GM21367 (cell line): ENCODE measurements at regions not wholly inside any gene's neighbourhood (a gene's known extent, or its start where the extent isn't known, plus 50 kb on each side); places are given as distances from the start of the nearest gene placed in this dataset.
"Not testable (repeated sequence)": the region's sequence is repeated elsewhere in the genome, so short reads cannot be mapped to it uniquely, and the experiment has no call there.

Experiments used
- ATAC-seq: cut with Tn5 transposase; IDR thresholded peaks from one replicate; pipeline ENCODE4 v1.9.1; 2021; ENCODE audit not compliant: unreplicated experiment

DNA sequence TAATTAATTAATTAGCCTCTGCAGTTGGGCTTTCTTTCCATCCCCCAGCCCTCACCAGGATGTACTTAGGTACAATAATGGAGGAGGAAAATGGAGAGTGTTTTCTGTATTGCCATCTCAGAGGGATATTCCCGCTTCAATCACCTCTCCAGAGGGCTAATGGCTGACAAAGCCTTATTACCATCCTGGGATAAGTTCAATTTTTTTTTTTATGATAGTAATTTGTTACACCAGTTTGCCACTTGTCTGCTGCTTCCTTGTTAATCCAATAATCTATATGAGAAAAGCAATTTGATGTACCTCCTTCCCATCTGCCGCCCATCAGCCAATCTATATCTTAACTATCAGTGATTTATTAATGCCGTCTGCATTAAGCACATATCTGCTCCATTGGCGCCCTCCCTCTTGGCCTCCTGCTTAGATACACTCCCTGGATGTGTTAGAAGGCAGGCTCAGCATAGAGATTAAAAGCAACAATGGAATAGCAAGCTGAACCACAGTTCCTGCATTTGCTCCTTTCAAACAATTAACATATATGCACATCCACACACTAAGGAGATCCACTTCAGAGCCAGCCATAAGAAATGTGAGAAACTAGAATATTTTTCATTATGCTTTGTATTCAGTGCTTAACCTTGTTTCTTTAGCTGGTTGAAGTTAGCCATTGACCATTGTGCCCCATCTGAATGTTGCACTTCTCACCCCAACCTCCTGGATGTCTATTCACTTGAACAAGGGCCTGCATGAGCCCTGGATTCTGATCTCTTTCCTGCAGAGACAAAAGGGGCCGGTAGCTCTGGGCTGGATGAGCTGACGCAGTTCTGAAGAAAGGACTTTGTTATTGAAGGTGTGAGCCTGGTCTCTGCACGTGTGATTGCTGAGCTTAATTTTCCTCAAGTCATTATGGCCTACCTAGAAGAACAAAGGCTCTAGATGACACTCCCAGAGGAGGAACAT lies 237.3 kb upstream of the GAP43 start:
- no peak for ATAC-seq

GRCh38 chr3:115388166-115388565 lies 235.1 kb upstream of the GAP43 start:
- no peak for ATAC-seq

DNA sequence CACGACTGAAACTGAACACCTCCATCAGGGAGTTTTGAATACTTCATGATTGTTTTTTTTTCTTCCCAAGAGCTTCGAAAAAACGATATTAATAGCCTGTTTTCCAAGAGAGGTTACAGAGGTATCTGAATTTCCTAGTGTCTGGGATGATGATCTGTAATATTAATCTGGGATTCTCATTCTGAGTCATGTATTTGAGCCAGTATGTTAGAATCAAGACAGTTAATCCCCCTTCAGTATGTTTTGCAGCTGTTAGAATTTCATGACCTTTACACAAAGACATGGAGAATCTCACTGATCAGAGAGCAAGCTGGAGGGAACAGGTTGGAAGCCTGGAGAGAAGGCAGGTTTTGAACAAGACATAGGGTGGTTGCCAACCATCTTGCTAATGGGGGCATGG lies 234.5 kb upstream of the GAP43 start:
- no peak for ATAC-seq

- ATAC-seq = no peak
Measured at GRCh38 chr3:115396801-115397200, 226.5 kb upstream of the GAP43 start.

DNA sequence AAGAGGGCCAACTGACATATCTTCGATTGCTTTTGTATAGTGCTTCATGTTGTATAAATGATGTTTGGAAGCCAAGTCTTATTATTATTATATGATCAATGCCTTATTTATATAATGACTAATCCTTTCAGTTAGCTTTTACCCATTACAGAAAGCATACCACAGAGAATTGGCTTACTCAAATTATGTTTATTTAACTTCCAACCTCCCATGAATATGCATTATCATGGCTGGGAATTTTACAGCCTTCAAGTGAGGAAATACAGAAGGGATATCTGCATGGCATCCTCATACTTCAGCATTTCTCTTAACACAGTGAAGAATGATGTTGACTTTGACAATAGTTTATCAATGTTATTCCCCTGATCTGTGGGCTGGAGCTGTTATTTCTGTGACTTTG lies 225.9 kb upstream of the GAP43 start:
- ATAC-seq = no peak

- no peak for ATAC-seq
Measured at GRCh38 chr3:115398506-115398905, 224.8 kb upstream of the GAP43 start.

DNA sequence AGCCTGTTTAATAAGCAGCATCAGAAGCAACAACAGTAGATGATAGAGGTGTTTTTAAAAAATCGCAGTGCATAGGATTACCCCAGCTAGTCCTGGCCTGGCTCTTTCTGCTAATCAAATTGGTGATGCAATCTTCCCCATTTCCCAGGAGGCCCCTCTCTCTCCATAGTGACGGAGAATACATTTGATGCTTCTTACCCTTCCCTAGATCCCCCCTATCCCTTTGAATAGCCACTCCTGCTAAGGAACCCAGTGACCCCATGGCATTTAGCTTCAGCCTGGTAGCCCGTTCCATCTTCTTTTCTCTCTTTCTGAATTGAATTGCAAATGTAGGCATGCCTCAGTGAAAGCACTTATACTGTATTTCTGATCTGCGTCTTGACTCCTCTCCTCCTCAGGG lies 223.6 kb upstream of the GAP43 start:
- ATAC-seq = no peak

- ATAC-seq = no peak
Measured at GRCh38 chr3:115401298-115401697, 222.0 kb upstream of the GAP43 start.

DNA sequence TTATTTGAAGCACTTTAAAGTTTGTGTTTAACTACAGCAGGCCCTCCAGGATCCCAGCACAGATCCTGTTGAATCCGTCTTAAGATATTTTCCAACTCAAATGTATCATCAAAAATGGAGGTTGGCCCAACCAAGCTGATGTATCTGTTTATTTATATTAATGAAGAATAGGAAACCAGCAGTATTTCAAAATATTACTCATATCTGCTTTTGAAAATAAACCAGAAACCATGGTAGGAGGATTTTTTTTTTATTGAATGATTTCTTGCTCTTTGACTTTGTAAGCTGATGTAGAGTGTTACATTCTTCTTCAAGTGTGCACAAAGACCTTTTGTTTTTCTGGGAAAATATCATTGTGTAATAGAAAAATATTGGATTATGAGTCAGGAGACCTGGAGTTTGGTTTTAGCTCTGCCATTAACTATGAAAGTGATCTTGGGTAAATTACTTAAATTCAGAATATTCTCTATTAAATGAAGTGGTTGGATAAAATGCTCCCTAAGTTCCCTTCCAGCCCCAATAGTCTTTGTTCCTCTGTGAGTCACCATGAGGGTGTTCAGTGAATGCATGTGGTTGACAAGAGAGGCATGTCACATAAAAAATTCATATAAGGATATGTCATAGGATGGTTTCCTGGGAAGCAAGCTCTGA lies 221.3 kb upstream of the GAP43 start:
- no peak for ATAC-seq

GRCh38 chr3:115402651-115403050 lies 220.7 kb upstream of the GAP43 start:
- no peak for ATAC-seq

- no peak for ATAC-seq
Measured at GRCh38 chr3:115403786-115404185, 219.5 kb upstream of the GAP43 start.

- ATAC-seq = no peak
Measured at GRCh38 chr3:115409596-115409995, 213.7 kb upstream of the GAP43 start.

DNA sequence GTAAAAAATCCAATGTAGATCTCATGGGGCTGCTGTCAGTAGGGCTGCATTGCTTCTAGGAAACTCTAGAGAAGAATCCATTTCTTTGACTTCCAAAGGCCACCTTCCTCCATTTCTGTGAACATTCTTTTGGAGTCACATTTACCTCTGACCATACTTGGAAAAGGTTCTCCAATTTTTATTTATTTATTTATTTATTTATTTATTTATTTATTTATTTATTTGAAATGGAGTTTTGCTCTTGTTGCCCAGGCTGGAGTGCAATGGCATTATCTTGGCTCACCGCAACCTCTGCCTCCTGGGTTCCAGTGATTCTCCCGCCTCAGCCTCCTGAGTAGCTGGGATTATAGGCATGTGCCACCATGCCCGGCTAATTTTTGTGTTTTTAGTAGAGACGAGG lies 208.7 kb upstream of the GAP43 start:
- ATAC-seq = not testable (repeated sequence)

DNA sequence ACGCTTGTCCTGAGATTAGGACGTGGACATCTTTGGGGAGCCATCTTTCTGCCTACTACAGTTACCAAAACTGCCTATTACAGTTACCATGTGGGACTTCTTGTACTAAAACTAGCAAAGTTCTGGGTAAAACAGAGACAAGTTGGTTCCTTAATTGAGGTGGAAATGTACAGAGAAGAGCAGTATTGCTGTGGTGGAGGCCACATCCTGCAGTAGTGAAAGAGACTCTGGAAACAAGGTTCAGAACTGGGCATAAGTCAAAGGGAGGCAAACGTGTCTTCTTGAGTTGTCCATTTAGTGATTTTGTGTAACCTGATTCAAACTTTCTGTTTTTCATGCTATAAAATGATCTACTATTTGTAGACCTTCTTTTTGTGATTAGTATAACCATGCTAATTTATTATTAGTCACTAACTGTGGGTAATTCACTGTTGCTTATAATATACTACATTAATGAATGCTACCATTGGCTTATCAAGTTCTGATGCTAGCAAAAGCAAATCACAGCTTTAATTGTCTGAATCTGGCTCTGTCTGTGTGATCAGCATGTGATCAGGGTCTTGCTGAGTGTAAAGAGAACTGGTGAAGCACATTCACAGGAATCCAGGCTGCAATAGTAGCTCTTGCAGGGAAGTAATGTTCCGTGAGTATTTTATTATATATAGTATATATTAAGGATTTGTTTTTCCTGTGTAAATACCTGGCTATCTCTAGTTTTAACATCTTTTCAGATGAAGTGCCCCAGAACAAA lies 207.9 kb upstream of the GAP43 start:
- no peak for ATAC-seq

DNA sequence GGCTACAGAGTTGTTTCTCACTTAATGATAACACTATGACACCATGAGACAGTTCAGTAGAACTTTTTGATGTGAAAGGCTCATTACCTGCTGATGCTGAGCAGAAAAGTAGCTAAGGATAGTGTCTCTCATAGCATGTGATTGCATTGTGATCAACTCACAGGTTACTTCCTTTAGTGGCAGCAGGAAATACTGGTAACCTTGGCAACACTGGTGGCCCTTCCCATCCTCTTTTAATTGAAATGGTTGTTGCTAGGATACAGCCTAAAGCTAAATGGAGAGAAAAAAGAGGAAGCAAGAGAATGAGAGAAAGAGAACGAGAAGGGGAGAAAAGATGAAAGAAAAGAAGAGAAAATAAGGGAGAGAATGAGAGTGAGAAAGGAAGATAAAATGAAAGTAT lies 204.7 kb upstream of the GAP43 start:
- ATAC-seq = no peak

GRCh38 chr3:115420086-115420485 lies 203.2 kb upstream of the GAP43 start:
- no peak for ATAC-seq

DNA sequence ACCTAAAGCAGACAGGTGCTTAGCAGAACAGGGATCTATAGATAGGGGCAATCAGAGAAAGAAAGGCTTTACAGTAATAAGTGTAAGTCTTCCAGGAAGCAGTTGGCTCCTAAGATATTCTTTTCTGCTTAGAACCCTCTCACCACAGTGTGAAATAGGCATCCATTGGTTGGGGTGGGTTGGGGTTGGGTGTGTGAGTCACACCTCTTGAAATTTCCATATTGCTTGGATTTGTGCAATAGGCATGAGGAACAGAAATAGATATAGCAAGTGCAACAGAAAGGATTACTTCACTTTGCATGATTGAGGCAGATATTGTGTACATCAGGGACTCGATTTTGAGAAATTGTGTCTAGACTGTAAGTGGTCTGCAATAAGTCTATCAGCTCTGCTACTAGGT lies 200.1 kb upstream of the GAP43 start:
- ATAC-seq = no peak

DNA sequence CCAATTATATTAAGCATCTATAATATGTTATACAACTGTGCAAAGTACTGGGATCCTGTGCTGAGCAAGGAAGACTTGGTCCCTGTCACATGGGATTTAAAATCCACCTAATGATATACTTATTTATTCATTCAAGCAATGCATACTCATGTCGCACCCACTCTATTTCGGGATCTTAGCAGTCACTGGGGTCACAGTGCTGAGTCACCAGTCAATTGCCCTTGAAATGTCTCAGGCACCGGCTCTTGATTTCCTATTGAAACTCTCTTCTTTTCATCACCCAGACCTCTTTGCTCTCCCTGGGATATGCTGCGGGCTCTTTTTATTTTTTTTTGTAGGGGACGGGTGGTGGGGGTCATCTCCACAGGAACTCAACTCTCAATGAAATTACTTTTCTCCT lies 194.5 kb upstream of the GAP43 start:
- ATAC-seq = no peak

- no peak for ATAC-seq
Measured at GRCh38 chr3:115436767-115437301, 186.5 kb upstream of the GAP43 start.

DNA sequence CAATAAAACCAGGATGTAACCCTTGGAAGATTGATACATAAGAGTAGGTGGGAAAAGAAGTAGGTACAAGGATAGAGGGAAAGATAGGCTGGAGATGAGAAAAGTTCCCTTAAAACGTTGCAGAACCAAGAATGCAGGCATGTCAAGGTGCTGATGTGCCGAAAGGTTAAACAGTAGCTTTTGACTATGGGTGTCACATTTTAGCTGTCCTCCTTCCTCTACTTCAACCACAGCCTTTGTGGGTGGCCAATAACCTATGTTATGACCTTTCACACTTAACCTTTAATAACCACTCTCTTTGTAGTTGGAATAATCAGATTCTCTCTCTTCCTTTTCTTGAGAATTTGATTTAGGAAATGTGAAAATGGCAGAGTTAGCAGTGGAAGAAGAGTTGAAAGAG lies 184.5 kb upstream of the GAP43 start:
- no peak for ATAC-seq

GRCh38 chr3:115445559-115445958 lies 177.8 kb upstream of the GAP43 start:
- no peak for ATAC-seq
